ENCODE measurements at regions not wholly inside any gene's neighbourhood (a gene's known extent, or its start where the extent isn't known, plus 50 kb on each side); places are given as distances from the start of the nearest gene placed in this dataset.

DNA sequence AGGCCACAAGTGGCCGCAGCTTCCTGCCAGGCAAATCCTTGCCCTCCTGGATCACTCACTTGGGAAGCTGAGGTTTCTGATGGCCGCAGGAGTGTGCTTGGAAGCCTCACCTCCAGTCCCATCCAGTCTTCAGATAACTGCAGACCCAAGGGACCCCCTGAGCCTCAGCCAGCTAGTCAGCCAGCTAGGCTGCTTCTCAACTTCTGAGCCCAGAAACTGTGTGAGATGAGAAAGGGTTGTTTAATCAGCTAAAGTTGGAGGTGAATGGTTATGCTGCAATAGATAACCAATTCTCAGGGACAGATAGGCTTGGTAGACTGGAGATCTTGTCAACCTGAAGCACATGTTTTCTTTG lies 96.9 kb downstream of the THBS2 start:
- DNase-seq (ENCODE audit: low spot score): no peak
- H3K36me3 ChIP-seq (ENCODE audit: control insufficient read depth in 4 of 4, insufficient read depth in 3 of 4, low read depth in 1 of 4, low read length in 3 of 4): no peaks in the 10 kb centered on the region
- 89% methylated on average over 2 of the region's 2 CpGs for WGBS
- TF ChIP-seq HNF4A (conservative IDR thresholded peaks at IDR 0.05) (no peak), YY1 (IDR thresholded peaks at IDR 0.05) (no peak), RAD21 (IDR thresholded peaks at IDR 0.05) (no peak), FOXA2 (IDR thresholded peaks at IDR 0.05) (no peak), HNF4G (IDR thresholded peaks at IDR 0.05) (no peak), FOXA1 (IDR thresholded peaks at IDR 0.05) (no peak), RXRA (IDR thresholded peaks at IDR 0.05) (no peak)
- TF ChIP-seq, protein P1, sequence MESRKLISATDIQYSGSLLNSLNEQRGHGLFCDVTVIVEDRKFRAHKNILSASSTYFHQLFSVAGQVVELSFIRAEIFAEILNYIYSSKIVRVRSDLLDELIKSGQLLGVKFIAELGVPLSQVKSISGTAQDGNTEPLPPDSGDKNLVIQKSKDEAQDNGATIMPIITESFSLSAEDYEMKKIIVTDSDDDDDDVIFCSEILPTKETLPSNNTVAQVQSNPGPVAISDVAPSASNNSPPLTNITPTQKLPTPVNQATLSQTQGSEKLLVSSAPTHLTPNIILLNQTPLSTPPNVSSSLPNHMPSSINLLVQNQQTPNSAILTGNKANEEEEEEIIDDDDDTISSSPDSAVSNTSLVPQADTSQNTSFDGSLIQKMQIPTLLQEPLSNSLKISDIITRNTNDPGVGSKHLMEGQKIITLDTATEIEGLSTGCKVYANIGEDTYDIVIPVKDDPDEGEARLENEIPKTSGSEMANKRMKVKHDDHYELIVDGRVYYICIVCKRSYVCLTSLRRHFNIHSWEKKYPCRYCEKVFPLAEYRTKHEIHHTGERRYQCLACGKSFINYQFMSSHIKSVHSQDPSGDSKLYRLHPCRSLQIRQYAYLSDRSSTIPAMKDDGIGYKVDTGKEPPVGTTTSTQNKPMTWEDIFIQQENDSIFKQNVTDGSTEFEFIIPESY (IDR thresholded peaks at IDR 0.05): no peak
- TF ChIP-seq, protein P2, sequence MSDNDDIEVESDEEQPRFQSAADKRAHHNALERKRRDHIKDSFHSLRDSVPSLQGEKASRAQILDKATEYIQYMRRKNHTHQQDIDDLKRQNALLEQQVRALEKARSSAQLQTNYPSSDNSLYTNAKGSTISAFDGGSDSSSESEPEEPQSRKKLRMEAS (IDR thresholded peaks at IDR 0.05): no peak
- H3K4me1 ChIP-seq (ENCODE audit: control insufficient read depth in 4 of 4, insufficient read depth in 4 of 4, low read length in 3 of 4): no peaks in the 10 kb centered on the region
- no peak overlapping the region for H3K9ac ChIP-seq (ENCODE audit: low read depth in 1 of 2, low read length in 2 of 2)
- H3K27me3 ChIP-seq (ENCODE audit: control insufficient read depth in 4 of 4, insufficient read depth in 4 of 4, low read length in 3 of 4): no peaks in the 10 kb centered on the region
- no peak overlapping the region for H3K27ac ChIP-seq (ENCODE audit: low read depth in 1 of 2, low read length in 2 of 2)
- no peak overlapping the region for H3K4me3 ChIP-seq (ENCODE audit: low read depth in 1 of 3, low read length in 3 of 3)
- H3K9me3 ChIP-seq (ENCODE audit: control insufficient read depth in 4 of 4, low read length in 3 of 4): no peaks in the 10 kb centered on the region

DNA sequence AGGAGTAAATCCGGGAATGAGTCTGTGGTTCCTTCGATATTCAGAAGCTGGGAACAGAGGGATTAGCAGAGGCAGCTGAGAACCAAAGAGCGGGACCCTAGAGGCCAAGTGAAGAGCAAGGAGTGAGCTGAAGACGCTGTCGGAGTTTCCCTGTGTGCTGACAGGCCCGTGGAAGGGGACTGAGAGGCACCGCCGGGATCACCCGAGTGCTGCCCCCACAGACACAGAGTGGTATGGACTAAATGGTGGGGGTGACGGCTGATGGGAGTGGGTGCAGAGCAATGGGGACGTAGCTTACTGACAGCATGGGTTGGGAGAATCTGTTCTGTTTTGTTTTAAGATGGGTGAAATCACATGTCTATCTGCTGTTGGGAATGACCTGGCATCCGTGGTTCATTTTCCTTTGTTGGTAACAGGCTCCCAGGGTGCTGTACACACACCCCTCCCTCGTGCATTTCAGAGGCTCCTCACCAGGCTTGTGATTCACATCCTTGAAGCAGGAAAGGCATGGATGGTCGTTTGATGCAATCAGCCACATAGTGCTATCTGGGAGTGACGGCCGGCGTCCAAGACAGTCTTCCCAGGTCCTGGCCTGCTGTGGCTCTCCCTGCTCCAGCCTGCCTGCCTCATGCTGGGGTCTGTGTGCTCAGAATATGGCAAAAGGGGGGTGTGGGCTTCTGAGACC lies 97.4 kb downstream of the THBS2 start:
- Histone ChIP-seq H3K36me3 (ENCODE audit: control insufficient read depth in 4 of 4, insufficient read depth in 3 of 4, low read depth in 1 of 4, low read length in 3 of 4) (no peaks in the 10 kb centered on the region), H3K9ac (ENCODE audit: low read depth in 1 of 2, low read length in 2 of 2) (no peak overlapping the region), H3K9me3 (ENCODE audit: control insufficient read depth in 4 of 4, low read length in 3 of 4) (no peaks in the 10 kb centered on the region), H3K4me1 (ENCODE audit: control insufficient read depth in 4 of 4, insufficient read depth in 4 of 4, low read length in 3 of 4) (no peaks in the 10 kb centered on the region), H3K4me3 (ENCODE audit: low read depth in 1 of 3, low read length in 3 of 3) (no peak overlapping the region), H3K27ac (ENCODE audit: low read depth in 1 of 2, low read length in 2 of 2) (no peak overlapping the region), H3K27me3 (ENCODE audit: control insufficient read depth in 4 of 4, insufficient read depth in 4 of 4, low read length in 3 of 4) (no peaks in the 10 kb centered on the region)
- WGBS: 80% methylated on average over 17 of the region's 17 CpGs
- peak; percentile 16 for DNase-seq (ENCODE audit: low spot score)
- no peak for TF ChIP-seq JUND (IDR thresholded peaks at IDR 0.05)
- TF ChIP-seq GABPA (IDR thresholded peaks at IDR 0.05 in 1 of 2, conservative IDR thresholded peaks at IDR 0.05 in 1 of 2): no peak
- TF ChIP-seq, protein P3, sequence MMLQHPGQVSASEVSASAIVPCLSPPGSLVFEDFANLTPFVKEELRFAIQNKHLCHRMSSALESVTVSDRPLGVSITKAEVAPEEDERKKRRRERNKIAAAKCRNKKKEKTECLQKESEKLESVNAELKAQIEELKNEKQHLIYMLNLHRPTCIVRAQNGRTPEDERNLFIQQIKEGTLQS (IDR thresholded peaks at IDR 0.05): no peak
- no peak for TF ChIP-seq SP1 (IDR thresholded peaks at IDR 0.05)
- TF ChIP-seq HNF4G (IDR thresholded peaks at IDR 0.05): no peak
- no peak for TF ChIP-seq RAD21 (IDR thresholded peaks at IDR 0.05)
- no peak for TF ChIP-seq FOXA1 (IDR thresholded peaks at IDR 0.05)
- no peak for TF ChIP-seq YY1 (IDR thresholded peaks at IDR 0.05)
- TF ChIP-seq EGR1 (IDR thresholded peaks at IDR 0.05; ENCODE audit: low read depth in 2 of 2): no peak

DNA sequence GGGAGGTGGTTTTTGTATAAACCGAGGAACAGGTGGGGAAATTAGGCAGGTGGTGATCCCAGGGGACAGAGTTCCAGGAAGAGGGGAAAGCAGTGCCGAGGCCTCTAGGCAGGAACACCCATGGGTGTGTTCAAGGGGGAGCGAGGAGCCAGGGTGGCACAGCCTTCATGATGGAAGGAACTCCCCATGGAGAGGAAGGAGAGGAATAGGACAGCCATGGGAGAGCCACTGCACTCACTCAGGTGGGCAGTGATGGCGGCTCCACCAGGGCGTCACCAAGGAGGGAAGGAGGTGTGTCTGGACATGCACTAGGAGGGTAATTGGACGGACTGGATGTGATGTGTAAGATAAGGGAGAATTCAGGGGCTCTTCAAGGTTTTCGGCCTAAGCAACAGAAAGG lies 98.2 kb downstream of the THBS2 start:
- Histone ChIP-seq H3K4me3 (ENCODE audit: low read depth in 1 of 3, low read length in 3 of 3) (no peak overlapping the region), H3K9ac (ENCODE audit: low read depth in 1 of 2, low read length in 2 of 2) (no peak overlapping the region), H3K27me3 (ENCODE audit: control insufficient read depth in 4 of 4, insufficient read depth in 4 of 4, low read length in 3 of 4) (no peaks in the 10 kb centered on the region), H3K9me3 (ENCODE audit: control insufficient read depth in 4 of 4, low read length in 3 of 4) (no peaks in the 10 kb centered on the region), H3K27ac (ENCODE audit: low read depth in 1 of 2, low read length in 2 of 2) (no peak overlapping the region), H3K36me3 (ENCODE audit: control insufficient read depth in 4 of 4, insufficient read depth in 3 of 4, low read depth in 1 of 4, low read length in 3 of 4) (no peaks in the 10 kb centered on the region), H3K4me1 (ENCODE audit: control insufficient read depth in 4 of 4, insufficient read depth in 4 of 4, low read length in 3 of 4) (no peaks in the 10 kb centered on the region)
- no peak for TF ChIP-seq FOXA2 (IDR thresholded peaks at IDR 0.05)
- no peak for TF ChIP-seq SP1 (IDR thresholded peaks at IDR 0.05)
- no peak for TF ChIP-seq YY1 (IDR thresholded peaks at IDR 0.05)
- no peak for TF ChIP-seq RAD21 (IDR thresholded peaks at IDR 0.05)
- TF ChIP-seq, protein P3 (IDR thresholded peaks at IDR 0.05): no peak
- TF ChIP-seq EGR1 (IDR thresholded peaks at IDR 0.05; ENCODE audit: low read depth in 2 of 2): no peak
- no peak for TF ChIP-seq TAF1 (conservative IDR thresholded peaks at IDR 0.05)
- TF ChIP-seq HNF4A (conservative IDR thresholded peaks at IDR 0.05): no peak
- peak; percentile 13 for DNase-seq (ENCODE audit: low spot score)
- 85% methylated on average over 7 of the region's 7 CpGs for WGBS

All from liver (tissue), 7 donors.